GM19468 (cell line): ENCODE measurements at regions not wholly inside any gene's neighbourhood (a gene's known extent, or its start where the extent isn't known, plus 50 kb on each side); places are given as distances from the start of the nearest gene placed in this dataset.

Experiments
- ATAC-seq: cut with Tn5 transposase; IDR thresholded peaks from one replicate; pipeline ENCODE4 v1.9.1; 2021; ENCODE audit warnings: mild to moderate bottlenecking, moderate library complexity, moderate number of reproducible peaks; ENCODE audit not compliant: unreplicated experiment; ENCODE audit errors: extremely low read depth

GRCh38 chr18:29653671-29654215, 1388.8 kb downstream of the DSC3 start:
- ATAC-seq, result no peak

GRCh38 chr18:29652797-29653196, 1389.7 kb downstream of the DSC3 start:
- ATAC-seq, result no peak

- ATAC-seq, result no peak
Measured at GRCh38 chr18:29651122-29651680, 1391.3 kb downstream of the DSC3 start.

- ATAC-seq, result no peak
Measured at GRCh38 chr18:29648891-29649290, 1393.7 kb downstream of the DSC3 start.

DNA sequence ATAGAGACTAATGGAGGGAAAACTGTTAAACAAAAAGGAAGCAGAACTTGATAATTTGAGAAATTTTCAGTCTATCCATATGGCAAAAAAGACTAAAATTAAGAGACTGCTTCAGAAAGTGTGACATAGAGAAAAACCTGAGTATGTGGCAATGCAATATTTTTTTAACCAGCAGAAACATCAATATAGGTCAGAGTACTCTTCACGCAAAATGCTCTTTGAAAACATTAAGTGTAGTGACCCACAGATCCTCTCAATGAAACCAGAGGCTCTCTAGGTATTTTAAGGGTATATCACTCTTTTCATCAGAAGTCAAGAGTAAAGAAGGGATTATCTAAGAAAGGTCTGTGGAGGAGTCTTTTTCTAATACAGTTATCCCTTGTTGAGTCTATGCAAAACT, 1394.8 kb downstream of the DSC3 start:
- ATAC-seq, result no peak

GRCh38 chr18:29644276-29644675, 1398.3 kb downstream of the DSC3 start:
- no peak for ATAC-seq

- ATAC-seq, result no peak
Measured at GRCh38 chr18:29629493-29630036, 1413.0 kb downstream of the DSC3 start.

DNA sequence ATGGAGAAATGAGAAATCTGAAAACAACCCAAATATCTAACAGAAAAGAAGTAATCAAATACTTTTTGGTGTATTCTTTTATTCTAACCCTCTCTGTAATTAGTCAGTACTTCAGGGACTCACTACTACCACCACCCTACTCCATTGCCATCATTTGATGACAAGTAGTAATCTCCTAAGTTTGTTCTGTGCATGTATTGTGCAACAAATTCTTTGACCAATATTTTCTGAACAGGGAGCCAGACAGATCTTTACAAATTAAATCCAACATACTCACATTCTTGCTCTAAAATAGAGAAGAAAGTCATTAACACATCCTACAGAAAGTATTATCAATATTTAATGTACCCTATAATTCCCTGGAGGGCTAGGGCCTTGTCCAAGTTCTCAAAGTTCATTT, 1416.4 kb downstream of the DSC3 start:
- ATAC-seq, result no peak

DNA sequence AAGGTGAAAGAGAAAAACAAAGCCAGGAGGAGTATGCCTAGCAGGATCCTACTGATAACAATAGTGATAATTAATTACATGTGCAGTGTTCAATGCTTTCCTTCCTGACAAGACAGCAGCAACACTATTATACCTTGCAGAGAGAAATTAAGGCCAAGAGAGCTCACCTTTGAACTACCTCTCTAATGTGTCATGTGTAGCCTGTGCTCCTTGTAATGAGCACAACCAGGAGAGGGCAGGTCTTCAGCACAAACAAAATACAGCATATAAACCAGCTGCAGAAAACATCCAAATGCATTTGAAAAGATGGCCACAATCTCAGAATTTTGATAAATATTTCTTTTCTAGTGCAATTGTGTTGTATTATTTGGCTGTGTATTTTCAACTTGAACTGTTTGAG, 1425.7 kb downstream of the DSC3 start:
- ATAC-seq, result no peak

GRCh38 chr18:29608982-29609381, 1432.1 kb upstream of the CDH2 start:
- ATAC-seq, result no peak

DNA sequence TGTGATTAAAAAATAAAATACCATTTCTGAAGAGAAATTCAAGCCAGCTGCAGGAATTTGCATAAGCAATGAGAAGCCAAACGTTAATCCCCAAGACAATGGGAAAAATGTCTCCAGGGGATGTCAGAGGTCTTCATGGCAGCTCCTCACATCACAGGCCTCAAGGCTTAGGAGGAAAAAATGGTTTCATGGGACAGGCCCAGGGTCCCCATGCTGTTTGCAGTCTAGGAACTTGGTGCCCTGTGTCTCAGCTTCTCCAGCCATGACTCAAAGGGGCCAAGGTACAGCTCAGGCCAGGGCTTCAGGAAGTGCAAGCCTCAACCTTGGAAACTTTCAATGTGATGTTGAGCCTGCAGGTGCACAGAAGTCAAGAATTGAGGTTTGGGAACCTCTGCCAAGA, 1428.4 kb upstream of the CDH2 start:
- ATAC-seq, result no peak

- no peak for ATAC-seq
Measured at GRCh38 chr18:29596959-29597358, 1420.0 kb upstream of the CDH2 start.

DNA sequence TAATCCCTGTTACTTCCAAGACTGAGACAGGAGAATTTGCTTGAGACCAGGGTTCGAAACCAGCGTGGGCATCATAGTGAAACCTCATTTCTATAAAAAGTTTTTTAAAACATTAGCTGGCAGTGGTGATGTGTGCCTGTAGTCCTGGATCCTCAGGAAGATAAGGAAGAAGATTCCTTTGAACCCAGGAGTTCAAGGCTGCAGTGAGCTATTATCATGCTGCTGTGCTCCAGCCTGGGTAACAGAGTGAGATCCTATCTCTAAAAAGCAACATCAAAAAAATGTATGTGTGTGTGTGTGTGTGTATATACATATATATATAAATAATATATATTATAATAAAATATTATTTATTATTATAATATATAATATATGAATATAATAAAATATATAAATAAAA, 1417.6 kb upstream of the CDH2 start:
- ATAC-seq, result no peak

DNA sequence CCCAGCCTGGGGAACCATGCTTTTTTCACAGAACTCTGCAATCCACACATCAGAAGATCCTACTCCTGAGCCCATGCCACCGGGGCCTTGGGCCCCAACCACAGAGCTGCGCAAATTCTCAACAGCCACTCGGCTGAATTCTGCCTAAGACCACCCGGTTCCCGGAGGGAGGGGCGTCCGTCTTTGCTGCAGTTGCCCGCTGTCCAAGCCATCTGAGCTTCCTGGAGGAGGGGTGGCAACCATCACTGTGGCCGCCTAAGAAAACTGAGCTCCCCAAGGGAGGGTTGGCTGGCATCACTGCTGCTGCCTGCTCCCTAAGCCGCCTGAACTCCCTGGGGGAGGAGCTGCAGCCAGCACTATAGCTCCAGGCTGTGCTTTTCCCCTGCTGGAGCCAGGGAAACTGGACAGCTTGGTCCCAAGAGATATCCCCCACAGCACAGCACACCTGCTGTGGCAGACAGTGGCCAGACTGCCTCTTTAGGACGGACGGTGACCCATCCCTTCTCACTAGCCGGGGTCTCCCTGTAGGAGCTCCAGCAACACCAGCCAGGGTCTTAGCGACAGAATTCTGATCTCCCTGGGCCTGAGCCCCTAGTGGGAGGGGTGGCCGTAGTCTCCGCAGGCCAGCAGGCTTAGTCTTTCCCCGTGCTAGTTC, 1411.6 kb upstream of the CDH2 start:
- ATAC-seq, result no peak

DNA sequence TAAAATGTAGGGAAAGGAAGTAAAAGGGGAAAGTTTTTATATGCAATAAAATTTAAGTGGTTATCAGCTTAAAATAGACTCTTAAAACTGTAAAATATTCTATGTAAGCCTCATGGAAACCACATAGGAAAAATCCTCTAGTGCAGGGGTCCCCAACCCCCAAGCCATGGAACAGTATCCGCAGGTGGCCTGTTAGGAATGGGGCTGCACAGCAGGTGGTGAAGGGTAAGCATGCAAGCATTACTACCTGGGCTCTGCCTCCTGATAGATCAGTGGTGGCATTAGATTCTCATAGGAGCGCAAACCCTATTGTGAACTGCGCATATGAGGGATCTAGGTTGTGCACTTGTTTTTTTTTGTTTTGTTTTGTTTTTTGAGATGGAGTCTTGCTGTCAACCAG, 1409.3 kb upstream of the CDH2 start:
- no peak for ATAC-seq

DNA sequence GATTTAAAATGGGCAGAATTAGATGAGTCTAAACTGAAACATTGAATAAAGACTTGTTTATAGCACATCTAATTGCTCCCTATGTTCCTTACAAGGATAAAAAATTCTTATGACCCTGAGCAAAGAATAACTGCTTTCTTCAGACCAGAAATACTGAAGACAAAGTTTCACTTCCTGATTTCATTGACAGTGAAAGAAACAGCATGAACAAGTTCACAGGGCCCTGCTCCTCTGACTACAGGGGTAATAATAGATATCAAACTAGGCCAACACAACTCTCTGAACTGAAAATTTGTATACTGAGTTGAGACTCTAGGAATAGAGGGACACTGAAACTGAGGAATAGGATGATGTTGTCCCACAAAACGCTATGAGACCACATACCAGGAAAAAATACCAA, 1383.3 kb upstream of the CDH2 start:
- ATAC-seq, result no peak

- ATAC-seq, result no peak
Measured at GRCh38 chr18:29556070-29556469, 1379.1 kb upstream of the CDH2 start.

GRCh38 chr18:29549759-29550158, 1372.8 kb upstream of the CDH2 start:
- no peak for ATAC-seq

GRCh38 chr18:29547626-29548025, 1370.7 kb upstream of the CDH2 start:
- ATAC-seq, result no peak

- ATAC-seq, result no peak
Measured at GRCh38 chr18:29540548-29540947, 1363.6 kb upstream of the CDH2 start.

- ATAC-seq, result no peak
Measured at GRCh38 chr18:29531746-29532145, 1354.8 kb upstream of the CDH2 start.

- ATAC-seq, result no peak
Measured at GRCh38 chr18:29523371-29523770, 1346.4 kb upstream of the CDH2 start.
